ENCODE measurements at regions not wholly inside any gene's neighbourhood (a gene's known extent, or its start where the extent isn't known, plus 50 kb on each side); places are given as distances from the start of the nearest gene placed in this dataset.

DNA sequence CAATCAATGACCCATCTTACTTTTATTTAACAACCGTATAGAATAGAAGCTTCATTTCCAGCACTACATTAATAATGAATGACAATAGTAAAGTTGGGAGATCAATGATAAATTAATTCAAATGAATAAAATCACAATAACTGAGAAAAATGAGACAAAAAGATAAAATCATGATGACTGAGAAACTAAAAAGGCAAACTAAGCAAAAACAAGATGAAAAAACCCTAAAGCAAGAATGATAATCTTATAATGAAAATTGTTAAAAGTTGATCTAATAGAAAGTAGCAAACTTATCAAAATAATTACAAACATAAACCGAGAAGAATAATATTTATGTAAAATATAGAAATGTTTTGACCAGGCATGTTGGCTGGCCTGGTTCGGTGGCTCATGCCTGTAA is 130.4 kb upstream of the INPP4B start:
- POLR2A ChIA-PET: no interaction called here
- TF ChIP-seq EZH2 (IDR thresholded peaks at IDR 0.05; ENCODE audit: borderline replicate concordance, insufficient read depth, low read depth, low read length, poor library complexity, severe bottlenecking): no peak

DNA sequence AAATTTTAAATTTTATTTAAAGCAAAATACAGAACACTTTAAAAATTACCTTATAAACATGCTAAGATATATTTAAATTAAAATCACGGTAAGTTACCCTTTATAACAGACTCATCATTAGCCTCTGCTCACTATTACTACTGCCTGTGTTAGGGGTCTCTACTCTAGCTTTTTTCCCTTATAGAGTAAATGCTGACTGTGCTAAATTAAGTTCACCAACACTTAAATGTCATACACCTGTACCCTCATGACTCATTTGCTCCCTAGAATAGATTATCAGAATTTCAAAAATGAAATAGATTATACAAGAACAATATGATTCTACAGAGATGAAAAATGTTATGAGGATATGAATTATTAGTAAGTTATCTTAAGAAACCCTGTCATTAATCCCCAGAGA is 131.1 kb upstream of the INPP4B start:
- intact Hi-C loops (cut with micrococcal nuclease): no loop called here
- no peak overlapping the region for H2AFZ ChIP-seq (ENCODE audit: insufficient read depth, low read depth, low read length, poor library complexity, severe bottlenecking)
- no peaks in the 10 kb centered on the region for H3K9me3 ChIP-seq (ENCODE audit: control extremely low read depth in 1 of 3, control insufficient read depth in 2 of 3, insufficient read depth in 1 of 3, low read length in 2 of 3)
- POLR2A ChIA-PET: no interaction called here
- H3K27ac Mint-ChIP-seq: no peak overlapping the region
- no peaks in the 10 kb centered on the region for H4K20me1 ChIP-seq (ENCODE audit: control insufficient read depth, insufficient read depth, low read length, poor library complexity, severe bottlenecking)
- no peak for DNase-seq
- no peak overlapping the region for H3K4me2 ChIP-seq (replicated peaks; ENCODE audit: low read depth, low read length, poor library complexity, severe bottlenecking)
- no peak overlapping the region for H3K9ac ChIP-seq (ENCODE audit: low read length)
- no peak overlapping the region for H3K4me3 ChIP-seq (ENCODE audit: control extremely low read depth in 1 of 5, extremely low read depth in 1 of 5, insufficient read depth in 1 of 5, low read depth in 2 of 5, low read length in 4 of 5)
- no peaks in the 10 kb centered on the region for H3K36me3 ChIP-seq (replicated peaks in 1 of 2; ENCODE audit: control extremely low read depth in 1 of 2, control insufficient read depth in 1 of 2, extremely low read depth in 1 of 2, insufficient read depth in 2 of 2, low read length in 1 of 2)
- H3K4me1 ChIP-seq (ENCODE audit: control insufficient read depth in 2 of 2, insufficient read depth in 2 of 2, low read length in 2 of 2): no peaks in the 10 kb centered on the region
- H3K9me3 Mint-ChIP-seq (ENCODE audit: insufficient read depth): no peaks in the 10 kb centered on the region
- no peak overlapping the region for H3K27ac ChIP-seq (ENCODE audit: low read length in 2 of 2)
- H3K4me1 Mint-ChIP-seq: no peaks in the 10 kb centered on the region
- H3K27me3 ChIP-seq (replicated peaks in 1 of 4; ENCODE audit: control extremely low read depth in 1 of 4, control insufficient read depth in 3 of 4, insufficient read depth in 4 of 4, low read length in 3 of 4): no peaks in the 10 kb centered on the region
- TF ChIP-seq EZH2 (IDR thresholded peaks at IDR 0.05; ENCODE audit: borderline replicate concordance, insufficient read depth, low read depth, low read length, poor library complexity, severe bottlenecking): no peak
- TF ChIP-seq, protein P1, sequence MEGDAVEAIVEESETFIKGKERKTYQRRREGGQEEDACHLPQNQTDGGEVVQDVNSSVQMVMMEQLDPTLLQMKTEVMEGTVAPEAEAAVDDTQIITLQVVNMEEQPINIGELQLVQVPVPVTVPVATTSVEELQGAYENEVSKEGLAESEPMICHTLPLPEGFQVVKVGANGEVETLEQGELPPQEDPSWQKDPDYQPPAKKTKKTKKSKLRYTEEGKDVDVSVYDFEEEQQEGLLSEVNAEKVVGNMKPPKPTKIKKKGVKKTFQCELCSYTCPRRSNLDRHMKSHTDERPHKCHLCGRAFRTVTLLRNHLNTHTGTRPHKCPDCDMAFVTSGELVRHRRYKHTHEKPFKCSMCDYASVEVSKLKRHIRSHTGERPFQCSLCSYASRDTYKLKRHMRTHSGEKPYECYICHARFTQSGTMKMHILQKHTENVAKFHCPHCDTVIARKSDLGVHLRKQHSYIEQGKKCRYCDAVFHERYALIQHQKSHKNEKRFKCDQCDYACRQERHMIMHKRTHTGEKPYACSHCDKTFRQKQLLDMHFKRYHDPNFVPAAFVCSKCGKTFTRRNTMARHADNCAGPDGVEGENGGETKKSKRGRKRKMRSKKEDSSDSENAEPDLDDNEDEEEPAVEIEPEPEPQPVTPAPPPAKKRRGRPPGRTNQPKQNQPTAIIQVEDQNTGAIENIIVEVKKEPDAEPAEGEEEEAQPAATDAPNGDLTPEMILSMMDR (IDR thresholded peaks at IDR 0.05): no peak
- WGBS (ENCODE audit: insufficient coverage): no CpG with 5 or more reads among the region's 1 CpG
- no peaks in the 10 kb centered on the region for H3K79me2 ChIP-seq (ENCODE audit: control insufficient read depth, insufficient read depth, low read length)
- H3K27me3 Mint-ChIP-seq: no peaks in the 10 kb centered on the region
- no peak overlapping the region for H3K4me3 Mint-ChIP-seq
- ATAC-seq (ENCODE audit: low read depth): no peak
- CTCF ChIA-PET: no interaction called here

More for the DNA sequence above, 130.4 kb upstream of the INPP4B start:
- Mint-ChIP-seq H3K4me3 (no peak overlapping the region), H3K9me3 (ENCODE audit: insufficient read depth) (no peaks in the 10 kb centered on the region), H3K27ac (no peak overlapping the region), H3K4me1 (no peaks in the 10 kb centered on the region), H3K27me3 (no peaks in the 10 kb centered on the region)
- Histone ChIP-seq H3K4me1 (ENCODE audit: control insufficient read depth in 2 of 2, insufficient read depth in 2 of 2, low read length in 2 of 2) (no peaks in the 10 kb centered on the region), H3K9me3 (ENCODE audit: control extremely low read depth in 1 of 3, control insufficient read depth in 2 of 3, insufficient read depth in 1 of 3, low read length in 2 of 3) (no peaks in the 10 kb centered on the region), H3K4me3 (ENCODE audit: control extremely low read depth in 1 of 5, extremely low read depth in 1 of 5, insufficient read depth in 1 of 5, low read depth in 2 of 5, low read length in 4 of 5) (no peak overlapping the region), H3K36me3 (replicated peaks in 1 of 2; ENCODE audit: control extremely low read depth in 1 of 2, control insufficient read depth in 1 of 2, extremely low read depth in 1 of 2, insufficient read depth in 2 of 2, low read length in 1 of 2) (no peaks in the 10 kb centered on the region), H3K27ac (ENCODE audit: low read length in 2 of 2) (no peak overlapping the region), H4K20me1 (ENCODE audit: control insufficient read depth, insufficient read depth, low read length, poor library complexity, severe bottlenecking) (no peaks in the 10 kb centered on the region), H3K27me3 (replicated peaks in 1 of 4; ENCODE audit: control extremely low read depth in 1 of 4, control insufficient read depth in 3 of 4, insufficient read depth in 4 of 4, low read length in 3 of 4) (no peaks in the 10 kb centered on the region), H2AFZ (ENCODE audit: insufficient read depth, low read depth, low read length, poor library complexity, severe bottlenecking) (no peak overlapping the region), H3K4me2 (replicated peaks; ENCODE audit: low read depth, low read length, poor library complexity, severe bottlenecking) (no peak overlapping the region), H3K79me2 (ENCODE audit: control insufficient read depth, insufficient read depth, low read length) (no peaks in the 10 kb centered on the region), H3K9ac (ENCODE audit: low read length) (no peak overlapping the region)
- CTCF ChIA-PET: no interaction called here
- intact Hi-C loops (cut with micrococcal nuclease): no loop called here
- WGBS (ENCODE audit: insufficient coverage): no CpG with 5 or more reads among the region's 3 CpGs
- DNase-seq: no peak
- no peak for ATAC-seq (ENCODE audit: low read depth)
